ENCODE measurements at regions not wholly inside any gene's neighbourhood (a gene's known extent, or its start where the extent isn't known, plus 50 kb on each side); places are given as distances from the start of the nearest gene placed in this dataset.

DNA sequence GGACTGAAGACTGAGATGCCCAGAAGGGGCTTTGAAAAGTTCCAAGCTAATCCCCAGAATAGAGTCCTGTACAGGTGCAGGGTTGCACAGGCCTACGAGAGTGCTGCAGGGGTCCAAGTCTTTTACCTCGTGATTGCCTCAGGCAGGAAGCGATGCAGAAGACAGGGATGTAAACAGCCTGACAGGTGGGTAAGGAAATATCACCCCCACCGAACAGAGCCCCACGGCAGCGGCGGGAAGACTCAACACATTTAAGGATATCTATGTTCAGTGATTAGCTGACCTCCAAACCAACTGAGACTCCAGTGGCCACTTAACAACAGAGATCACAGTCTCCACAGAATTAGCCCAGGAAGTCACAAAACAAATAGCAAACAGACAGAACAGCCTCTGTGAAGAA, 73.9 kb upstream of the VIPR2 start:
- TF ChIP-seq, protein P1, sequence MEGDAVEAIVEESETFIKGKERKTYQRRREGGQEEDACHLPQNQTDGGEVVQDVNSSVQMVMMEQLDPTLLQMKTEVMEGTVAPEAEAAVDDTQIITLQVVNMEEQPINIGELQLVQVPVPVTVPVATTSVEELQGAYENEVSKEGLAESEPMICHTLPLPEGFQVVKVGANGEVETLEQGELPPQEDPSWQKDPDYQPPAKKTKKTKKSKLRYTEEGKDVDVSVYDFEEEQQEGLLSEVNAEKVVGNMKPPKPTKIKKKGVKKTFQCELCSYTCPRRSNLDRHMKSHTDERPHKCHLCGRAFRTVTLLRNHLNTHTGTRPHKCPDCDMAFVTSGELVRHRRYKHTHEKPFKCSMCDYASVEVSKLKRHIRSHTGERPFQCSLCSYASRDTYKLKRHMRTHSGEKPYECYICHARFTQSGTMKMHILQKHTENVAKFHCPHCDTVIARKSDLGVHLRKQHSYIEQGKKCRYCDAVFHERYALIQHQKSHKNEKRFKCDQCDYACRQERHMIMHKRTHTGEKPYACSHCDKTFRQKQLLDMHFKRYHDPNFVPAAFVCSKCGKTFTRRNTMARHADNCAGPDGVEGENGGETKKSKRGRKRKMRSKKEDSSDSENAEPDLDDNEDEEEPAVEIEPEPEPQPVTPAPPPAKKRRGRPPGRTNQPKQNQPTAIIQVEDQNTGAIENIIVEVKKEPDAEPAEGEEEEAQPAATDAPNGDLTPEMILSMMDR (IDR thresholded peaks at IDR 0.05): no peak
- TF ChIP-seq POLR2A (IDR thresholded peaks at IDR 0.05): no peak
- no peak for TF ChIP-seq POLR2AphosphoS5 (IDR thresholded peaks at IDR 0.05; ENCODE audit: insufficient read depth in 1 of 2, low read depth in 1 of 2)

All from vagina (tissue), 2 donors.